ENCODE measurements at regions not wholly inside any gene's neighbourhood (a gene's known extent, or its start where the extent isn't known, plus 50 kb on each side); places are given as distances from the start of the nearest gene placed in this dataset.
"Not testable (repeated sequence)": the region's sequence is repeated elsewhere in the genome, so short reads cannot be mapped to it uniquely, and the experiment has no call there.

DNA sequence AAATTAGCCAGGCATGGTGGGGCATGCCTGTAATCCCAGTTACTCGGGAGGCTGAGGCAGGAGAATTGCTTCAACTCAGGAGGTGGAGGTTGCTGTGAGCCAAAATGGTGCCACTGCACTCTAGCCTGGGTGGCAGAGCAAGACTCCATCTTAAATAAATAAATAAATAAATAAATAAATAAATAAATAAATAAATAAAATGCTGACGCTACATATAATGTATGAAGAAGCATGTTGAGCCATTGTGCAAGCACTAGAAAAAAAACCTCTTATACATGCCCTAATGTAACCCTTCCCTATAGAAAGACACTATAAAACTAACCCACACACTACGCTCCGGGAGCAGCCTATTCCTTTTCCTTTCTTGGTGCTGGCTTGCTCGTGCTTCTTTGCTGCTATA, 262.3 kb upstream of the POU1F1 start:
- peak; percentile 50 for TF ChIP-seq ZBTB11 (tag by site-specific recombination; conservative IDR thresholded peaks at IDR 0.05; ENCODE audit: low read depth)
- TF ChIP-seq ZNF121, ZNF184 (tag by site-specific recombination; IDR thresholded peaks at IDR 0.05): not testable (repeated sequence)

All from HEK293 (cell line).